GM12891 (cell line): ENCODE measurements at regions not wholly inside any gene's neighbourhood (a gene's known extent, or its start where the extent isn't known, plus 50 kb on each side); places are given as distances from the start of the nearest gene placed in this dataset.

ENCODE experiments used
- PAX5 ChIP-seq: IDR thresholded peaks from 2 replicates; pipeline ENCODE4 v1.6.1; 2011; ENCODE audit warnings: low read length, moderate library complexity, mild to moderate bottlenecking; ENCODE audit not compliant: insufficient read depth, severe bottlenecking
- POLR2A ChIP-seq: IDR thresholded peaks from 2 replicates; pipeline ENCODE4 v1.6.1; 2011; ENCODE audit warnings: low read depth, low read length, control low read depth
- POLR2AphosphoS5 ChIP-seq: IDR thresholded peaks from 2 replicates; pipeline ENCODE4 v1.6.1; 2011; ENCODE audit warnings: low read depth, low read length, control low read depth
- POU2F2 ChIP-seq: IDR thresholded peaks from 2 replicates; pipeline ENCODE4 v1.6.1; 2011; ENCODE audit warnings: low read depth, mild to moderate bottlenecking, control low read depth, low read length, moderate library complexity
- SPI1 ChIP-seq: IDR thresholded peaks from 2 replicates; pipeline ENCODE4 v1.6.1; 2011; ENCODE audit warnings: low read depth, low read length, control low read depth
- TAF1 ChIP-seq: IDR thresholded peaks from 2 replicates; pipeline ENCODE4 v1.6.1; 2011; ENCODE audit warnings: low read depth, low read length, control low read depth

DNA sequence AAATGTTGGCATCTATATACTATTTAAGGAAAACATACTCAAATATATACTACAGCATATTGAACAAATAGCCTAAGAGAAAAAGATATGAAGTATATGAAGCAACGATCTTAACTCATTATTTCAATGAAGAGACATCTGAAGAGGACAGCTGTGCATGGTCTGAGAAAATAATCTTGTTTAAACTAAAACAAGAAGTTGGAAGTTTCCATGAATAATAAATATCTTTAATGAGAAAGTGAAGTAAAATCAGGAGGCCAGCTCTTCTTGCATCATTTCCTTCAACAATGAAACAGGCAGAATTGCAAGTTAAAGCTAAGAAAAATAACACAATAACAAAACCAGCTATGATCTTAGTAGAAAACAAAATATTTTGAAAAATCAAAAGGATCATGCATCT, 1265.4 kb upstream of the MAP3K7 start:
- TF ChIP-seq POLR2A (no peak), POLR2AphosphoS5 (no peak), SPI1 (no peak), TAF1 (no peak), POU2F2 (no peak), PAX5 (no peak)
